ENCODE measurements at regions not wholly inside any gene's neighbourhood (a gene's known extent, or its start where the extent isn't known, plus 50 kb on each side); places are given as distances from the start of the nearest gene placed in this dataset.

GRCh38 chr10:105742184-105742583 lies 1101.1 kb downstream of the SORCS3 start:
- TF ChIP-seq CTCF (IDR thresholded peaks at IDR 0.05): no peak
- TF ChIP-seq POLR2AphosphoS5 (IDR thresholded peaks at IDR 0.05): no peak
- TF ChIP-seq POLR2A (IDR thresholded peaks at IDR 0.05): no peak

Measured in suprapubic skin (tissue), 4 donors.